Left lung (tissue), 4 donors: ENCODE measurements at regions not wholly inside any gene's neighbourhood (a gene's known extent, or its start where the extent isn't known, plus 50 kb on each side); places are given as distances from the start of the nearest gene placed in this dataset.

ENCODE experiments used
- ATAC-seq: fragments of 200-7000 bp; cut with Tn5 transposase; one replicate; pipeline ENCODE4 v1.9.1; 2020; ENCODE audit warnings: moderate library complexity
- DNase-seq, 4 donors: peaks; one replicate each; pipeline ENCODE4 v3.0.0-alpha.2; 2013 to 2020
- H3K27ac ChIP-seq, 2 donors: fragments of 200-600 bp; sonication (generic) in 1 of 2; one replicate each; pipeline versions ENCODE4 v1.5.0 to v1.8.0; 2020 to 2021
- H3K27me3 ChIP-seq, 2 donors: fragments of 200-600 bp; sonication (generic) in 1 of 2; one replicate each; pipeline versions ENCODE4 v1.5.0 to v1.8.0; 2020 to 2021
- H3K36me3 ChIP-seq, 2 donors: fragments of 200-600 bp; sonication (generic) in 1 of 2; one replicate each; pipeline versions ENCODE4 v1.5.0 to v1.8.0; 2020 to 2021
- H3K4me1 ChIP-seq, 2 donors: fragments of 200-600 bp; one replicate each; pipeline ENCODE4 v1.8.0; 2021
- H3K4me3 ChIP-seq, 2 donors: fragments of 200-600 bp; sonication (generic) in 1 of 2; one replicate each; pipeline versions ENCODE4 v1.5.0 to v1.8.0; 2020 to 2021; ENCODE audit warnings: mild to moderate bottlenecking in 1 of 2
- H3K9me3 ChIP-seq, 2 donors: fragments of 200-600 bp; sonication (generic) in 1 of 2; one replicate each; pipeline versions ENCODE4 v1.5.0 to v1.8.0; 2020 to 2021
- intact Hi-C, 2 donors: fragments of 100-400 bp; cut with DNase I; formaldehyde crosslinking; loops; one replicate each; pipeline versions ENCODE4 v1.11.2 to v1.14.2; 2022
- TF ChIP-seq, protein P1 (sequence below), 2 donors: fragments of 200-600 bp; sonication (generic) in 1 of 2; IDR thresholded peaks; one replicate each; pipeline versions ENCODE4 v1.5.0 to v1.8.0; 2021; ENCODE audit warnings: antibody characterized with exemption in 2 of 2
- donor health status: DM: no; HTN: yes; CAD: no.
- donor health status: DM: no; HTN: no; CAD: no.

DNA sequence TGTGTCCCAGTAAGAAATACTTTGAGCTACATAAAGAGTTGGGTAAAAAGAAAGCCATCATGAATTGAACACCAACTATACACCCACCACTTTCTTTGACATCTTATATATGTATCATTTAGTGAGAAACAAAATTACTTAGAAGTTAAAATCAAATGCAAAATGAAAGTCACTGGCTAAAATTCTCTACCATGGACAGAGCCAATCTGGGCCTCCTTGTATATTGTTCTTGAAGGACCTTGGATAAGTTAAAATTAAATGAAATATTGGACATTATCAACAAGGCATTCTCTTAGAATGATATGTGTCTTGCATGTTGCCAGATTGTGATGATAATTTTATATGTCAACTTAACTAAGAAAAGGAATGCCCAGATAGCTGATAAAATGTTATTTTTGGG is 64.2 kb upstream of the CHL1 start:
- no peak for ATAC-seq
- no peak overlapping the region for H3K4me3 ChIP-seq
- TF ChIP-seq, protein P1, sequence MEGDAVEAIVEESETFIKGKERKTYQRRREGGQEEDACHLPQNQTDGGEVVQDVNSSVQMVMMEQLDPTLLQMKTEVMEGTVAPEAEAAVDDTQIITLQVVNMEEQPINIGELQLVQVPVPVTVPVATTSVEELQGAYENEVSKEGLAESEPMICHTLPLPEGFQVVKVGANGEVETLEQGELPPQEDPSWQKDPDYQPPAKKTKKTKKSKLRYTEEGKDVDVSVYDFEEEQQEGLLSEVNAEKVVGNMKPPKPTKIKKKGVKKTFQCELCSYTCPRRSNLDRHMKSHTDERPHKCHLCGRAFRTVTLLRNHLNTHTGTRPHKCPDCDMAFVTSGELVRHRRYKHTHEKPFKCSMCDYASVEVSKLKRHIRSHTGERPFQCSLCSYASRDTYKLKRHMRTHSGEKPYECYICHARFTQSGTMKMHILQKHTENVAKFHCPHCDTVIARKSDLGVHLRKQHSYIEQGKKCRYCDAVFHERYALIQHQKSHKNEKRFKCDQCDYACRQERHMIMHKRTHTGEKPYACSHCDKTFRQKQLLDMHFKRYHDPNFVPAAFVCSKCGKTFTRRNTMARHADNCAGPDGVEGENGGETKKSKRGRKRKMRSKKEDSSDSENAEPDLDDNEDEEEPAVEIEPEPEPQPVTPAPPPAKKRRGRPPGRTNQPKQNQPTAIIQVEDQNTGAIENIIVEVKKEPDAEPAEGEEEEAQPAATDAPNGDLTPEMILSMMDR (IDR thresholded peaks at IDR 0.05) = no peak
- H3K4me1 ChIP-seq = no peaks in the 10 kb centered on the region
- H3K27ac ChIP-seq = no peak overlapping the region
- H3K27me3 ChIP-seq = no peaks in the 10 kb centered on the region
- DNase-seq = no peak
- intact Hi-C loops = no loop called here
- H3K36me3 ChIP-seq = no peaks in the 10 kb centered on the region
- no peaks in the 10 kb centered on the region for H3K9me3 ChIP-seq

DNA sequence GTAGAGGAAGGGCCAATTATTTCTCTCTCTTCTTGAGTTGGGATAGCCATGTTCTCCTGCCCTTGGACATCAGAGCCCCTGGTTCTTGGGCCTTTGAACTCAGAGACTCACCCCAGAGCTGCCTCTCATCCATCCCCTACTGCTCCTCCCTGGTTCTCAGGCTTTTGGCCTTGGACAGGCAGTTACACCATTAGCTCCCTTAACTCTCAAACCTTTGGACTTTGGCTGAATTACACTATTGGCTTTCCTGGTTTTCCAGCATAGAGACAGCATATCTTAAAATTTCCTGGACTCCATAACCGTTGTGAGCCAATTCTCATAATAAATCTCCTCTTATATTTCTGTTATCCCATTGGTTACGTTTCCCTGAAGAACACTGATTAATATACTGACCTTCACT is 63.7 kb upstream of the CHL1 start:
- TF ChIP-seq, protein P1 (IDR thresholded peaks at IDR 0.05) = no peak
- no peaks in the 10 kb centered on the region for H3K9me3 ChIP-seq
- no peak overlapping the region for H3K27ac ChIP-seq
- DNase-seq (no peak), ATAC-seq (no peak)
- H3K36me3 ChIP-seq = no peaks in the 10 kb centered on the region
- H3K4me1 ChIP-seq = no peaks in the 10 kb centered on the region
- no peaks in the 10 kb centered on the region for H3K27me3 ChIP-seq
- intact Hi-C loops = no loop called here
- no peak overlapping the region for H3K4me3 ChIP-seq

DNA sequence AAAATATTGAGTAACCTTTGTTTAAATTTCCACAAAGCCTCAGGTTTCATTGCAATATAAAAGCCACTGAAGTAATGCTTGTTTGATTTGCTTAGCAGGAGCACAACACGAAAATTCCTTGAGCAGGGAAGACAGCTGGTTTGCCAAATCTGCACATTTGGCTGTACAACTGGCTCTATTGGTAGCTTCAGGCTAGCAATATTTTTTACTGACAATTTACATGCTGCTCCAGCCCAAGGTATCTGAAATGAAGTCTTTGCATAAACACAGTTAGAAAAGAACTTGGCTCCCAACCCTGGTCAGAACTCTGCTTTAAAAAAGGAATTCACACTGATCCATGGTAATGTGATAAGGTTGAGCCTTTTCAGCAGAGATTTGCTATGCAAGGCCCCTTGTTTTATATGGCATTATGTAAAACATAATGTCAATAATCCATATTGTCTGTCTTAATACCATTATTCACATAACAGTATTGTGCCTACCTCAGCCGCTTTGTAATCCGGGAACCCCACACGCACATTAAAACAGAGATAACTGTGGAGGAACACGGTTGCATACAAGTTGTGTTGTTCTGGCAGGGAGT is 55.7 kb upstream of the CHL1 start:
- no peaks in the 10 kb centered on the region for H3K36me3 ChIP-seq
- H3K27me3 ChIP-seq = no peaks in the 10 kb centered on the region
- DNase-seq (no peak), ATAC-seq (no peak)
- no peaks in the 10 kb centered on the region for H3K4me1 ChIP-seq
- no peaks in the 10 kb centered on the region for H3K9me3 ChIP-seq
- no peak overlapping the region for H3K4me3 ChIP-seq
- no peak overlapping the region for H3K27ac ChIP-seq
- TF ChIP-seq, protein P1 (IDR thresholded peaks at IDR 0.05) = no peak
- intact Hi-C loops = no loop called here
